Heart left ventricle (tissue), 13 donors: ENCODE measurements at regions not wholly inside any gene's neighbourhood (a gene's known extent, or its start where the extent isn't known, plus 50 kb on each side); places are given as distances from the start of the nearest gene placed in this dataset.

ENCODE experiments used
- CTCF ChIP-seq, 12 donors: fragments of 200-600 bp; sonication (generic) in 4 of 12; IDR thresholded peaks; one replicate each; pipeline versions ENCODE4 v1.5.0 to v1.8.0; 2018 to 2022; ENCODE audit warnings: antibody characterized with exemption in 12 of 12, mild to moderate bottlenecking in 5 of 12
- POLR2A ChIP-seq, 2 donors: fragments of 450-650 bp; IDR thresholded peaks; one replicate each; pipeline ENCODE4 v1.6.1; 2017; ENCODE audit warnings: antibody characterized with exemption in 2 of 2, mild to moderate bottlenecking in 2 of 2, moderate library complexity in 2 of 2
- donor health status: ischemic (EF 13 %, LVEDD 7.1; RV severe dilation, severe dysfunction).
- donor health status: DM: no; HTN: yes; CAD: no.
- donor health status: DM: no; HTN: no; CAD: no.
- donor health status: ischemic (EF 25% LVEDD 6.9; RV normal size, moderate dysfunction).
- donor health status: ischemic (EF 25% LVEDD 5.7; RV mildly dilated, moderate dysfunction).
- donor health status: ischemic (EF 35%, LVEDD 5.7; RV mildly dilated, moderate dysfunction).
- donor health status: nonischemic (EF 11% LVEDD 7.7; RV severe dilation, severe dysfunction).
- donor health status: DM: yes; HTN: yes; CAD: no.
- donor health status: PGD.
- donor health status: ischemic (EF 29% LVEDD 5.4; RV normal size, mild dysfunction).
- donor health status: nonischemic (EF 23%, LVEDD 6.1; RV moderate dilation, normal function).

- TF ChIP-seq CTCF (IDR thresholded peaks at IDR 0.05), result peak in 11 of 12 donors; percentile 9 to 50 (median 39)
- no peak for TF ChIP-seq POLR2A (IDR thresholded peaks at IDR 0.05)
Observed at GRCh38 chr4:15197005-15197404, 194.7 kb downstream of the CPEB2 start.
